ENCODE measurements at regions not wholly inside any gene's neighbourhood (a gene's known extent, or its start where the extent isn't known, plus 50 kb on each side); places are given as distances from the start of the nearest gene placed in this dataset.

GRCh38 chr12:95368931-95369330 is 105.0 kb upstream of the METAP2 start:
- TF ChIP-seq FOSL2 (IDR thresholded peaks at IDR 0.05; ENCODE audit: borderline replicate concordance, low read depth) (no peak), POLR2AphosphoS5 (IDR thresholded peaks at IDR 0.05; ENCODE audit: low read depth, low read length) (no peak), CTCF (IDR thresholded peaks at IDR 0.05) (no peak), TAF1 (IDR thresholded peaks at IDR 0.05; ENCODE audit: borderline replicate concordance, low read depth, low read length) (no peak), EP300 (IDR thresholded peaks at IDR 0.05; ENCODE audit: borderline replicate concordance in 1 of 2, low read depth in 1 of 2, low read length in 1 of 2) (no peak), FOXJ3 (CRISPR knock-in tag; IDR thresholded peaks at IDR 0.05) (no peak), RAD21 (IDR thresholded peaks at IDR 0.05; ENCODE audit: low read length) (no peak), RCOR1 (IDR thresholded peaks at IDR 0.05; ENCODE audit: low read length) (no peak), RXRA (IDR thresholded peaks at IDR 0.05; ENCODE audit: borderline replicate concordance, low read depth) (no peak), MXI1 (IDR thresholded peaks at IDR 0.05; ENCODE audit: low read depth, low read length) (no peak), SMC3 (IDR thresholded peaks at IDR 0.05; ENCODE audit: low read depth, low read length) (no peak), NFIC (IDR thresholded peaks at IDR 0.05; ENCODE audit: borderline replicate concordance) (no peak)

Data from SK-N-SH (cell line).